GM12878 (cell line): ENCODE measurements at regions not wholly inside any gene's neighbourhood (a gene's known extent, or its start where the extent isn't known, plus 50 kb on each side); places are given as distances from the start of the nearest gene placed in this dataset.

Source experiments
- ATAC-seq: fragments of 200-7000 bp; cut with Tn5 transposase; 3 replicates; pipeline ENCODE4 v1.9.1; 2020; ENCODE audit warnings: mild to moderate bottlenecking, moderate library complexity
- BruUV-seq: library from RNA; stranded (reverse); fragments of 400-500 nt; replicated peaks from 2 replicates; lab custom pipeline; 2021; lab: Mats Ljungman, UMichigan
- CTCF ChIA-PET: fragments of 300-600 bp; sonication (Branson Sonifier 250); formaldehyde crosslinking; extraction: SDS; loops from one replicate; lab custom pipeline; 2021; ENCODE audit warnings: inconsistent platforms; lab: Yijun Ruan, JAX
- POLR2A ChIA-PET: fragments of 350-600 bp; formaldehyde crosslinking; extraction: SDS; loops from one replicate; lab custom pipeline; 2021; ENCODE audit warnings: inconsistent platforms; lab: Charles Lee
- RAD21 ChIA-PET: fragments of 300-600 bp; sonication (Branson Sonifier 250); formaldehyde crosslinking; loops from one replicate; lab custom pipeline; 2023; ENCODE audit warnings: antibody characterized with exemption; ENCODE audit not compliant: unreplicated experiment; lab: Charles Lee
- SMC1A ChIA-PET: fragments of 300-600 bp; sonication (Branson Sonifier 250); formaldehyde crosslinking; loops from one replicate; lab custom pipeline; 2023; ENCODE audit not compliant: unreplicated experiment, uncharacterized antibody; lab: Charles Lee
- DNase-seq: peaks from one replicate; pipeline ENCODE4 v3.0.0-alpha.2; 2011; ENCODE audit warnings: low read depth, low spot score
- FAIRE-seq: peaks from 3 replicates; lab custom pipeline; 2011; peaks lifted over from hg19 to GRCh38; lab: Jason Lieb, UNC
- H2AFZ ChIP-seq: 2 replicates; pipeline ENCODE4 v1.6.0; 2011; ENCODE audit warnings: low read depth, low read length, control low read depth; ENCODE audit not compliant: control insufficient read depth
- H3K27ac ChIP-seq: 2 replicates; pipeline ENCODE4 v1.5.1; 2011; ENCODE audit warnings: control low read depth; ENCODE audit not compliant: control insufficient read depth, insufficient read depth
- H3K27me3 ChIP-seq, 2 experiments: replicated peaks in 1 of 2; 2 replicates each; pipeline versions ENCODE4 v1.6.0 to v1.6.1; 2011; ENCODE audit warnings: low read length in 1 of 2; ENCODE audit not compliant: control insufficient read depth in 2 of 2, insufficient read depth in 2 of 2
- H3K36me3 ChIP-seq, 2 experiments: 2 replicates each; pipeline ENCODE4 v1.5.1; 2011; ENCODE audit warnings: low read length in 1 of 2; ENCODE audit not compliant: control insufficient read depth in 2 of 2, insufficient read depth in 2 of 2
- H3K4me1 ChIP-seq: 2 replicates; pipeline ENCODE4 v1.6.1; 2011; ENCODE audit warnings: mild to moderate bottlenecking, low read length, moderate library complexity, mixed read lengths; ENCODE audit not compliant: control insufficient read depth, insufficient read depth
- H3K4me2 ChIP-seq: 2 replicates; pipeline ENCODE4 v1.6.0; 2011; ENCODE audit warnings: control low read depth; ENCODE audit not compliant: control insufficient read depth, insufficient read depth
- H3K4me3 ChIP-seq: fragments of 200-600 bp; sonication (generic); 2 replicates; pipeline ENCODE4 v1.5.1; 2016
- H3K79me2 ChIP-seq: 2 replicates; pipeline ENCODE4 v1.6.0; 2011; ENCODE audit warnings: low read length; ENCODE audit not compliant: control insufficient read depth, insufficient read depth
- H3K9ac ChIP-seq: 2 replicates; pipeline ENCODE4 v1.8.0; 2011; ENCODE audit warnings: low read length, control low read depth, mixed read lengths; ENCODE audit not compliant: control insufficient read depth, insufficient read depth
- H3K9me3 ChIP-seq: replicated peaks from 3 replicates; pipeline ENCODE4 v1.5.1; 2011; ENCODE audit warnings: mild to moderate bottlenecking, low read length; ENCODE audit not compliant: control insufficient read depth, insufficient read depth
- H4K20me1 ChIP-seq: 2 replicates; pipeline ENCODE4 v1.6.0; 2011; ENCODE audit not compliant: control insufficient read depth, insufficient read depth
- ESRRA ChIP-seq: IDR thresholded peaks from 2 replicates; pipeline ENCODE4 v1.6.1; 2012; ENCODE audit warnings: mild to moderate bottlenecking, low read length, improper control_type of control experiment
- NFXL1 ChIP-seq: fragments of 450-650 bp; IDR thresholded peaks from 2 replicates; pipeline ENCODE4 v1.6.1; 2017; ENCODE audit warnings: antibody characterized with exemption, mild to moderate bottlenecking, borderline replicate concordance
- PML ChIP-seq: IDR thresholded peaks from 2 replicates; pipeline ENCODE4 v1.6.1; 2012; ENCODE audit warnings: low read length, inconsistent platforms
- SMC3 ChIP-seq: IDR thresholded peaks from 2 replicates; pipeline ENCODE4 v1.6.1; 2011; ENCODE audit warnings: low read length, improper control_type of control experiment, borderline replicate concordance
- WGBS: methylation state at CpG from one replicate; pipeline ENCODE4 v1.1.6; 2016; ENCODE audit warnings: low lambda C conversion rate; ENCODE audit not compliant: insufficient replicate concordance, insufficient coverage; ENCODE audit errors: missing lambda C conversion rate; 5-methylcytosine and 5-hydroxymethylcytosine counted together
- in situ Hi-C: fragments of 300-500 bp; cut with MboI; formaldehyde crosslinking; loops from 9 replicates; pipeline ENCODE4 v1.14.3; 2018; ENCODE audit warnings: mixed read lengths
- intact Hi-C: fragments of 100-400 bp; cut with micrococcal nuclease; formaldehyde crosslinking; loops from one replicate; pipeline ENCODE4 v1.14.2; 2022; ENCODE audit not compliant: unreplicated experiment
- TF ChIP-seq, protein P1 (sequence below): fragments of 150-350 bp; IDR thresholded peaks from 2 replicates; pipeline ENCODE4 v1.6.1; 2016; ENCODE audit warnings: low read depth, low read length

DNA sequence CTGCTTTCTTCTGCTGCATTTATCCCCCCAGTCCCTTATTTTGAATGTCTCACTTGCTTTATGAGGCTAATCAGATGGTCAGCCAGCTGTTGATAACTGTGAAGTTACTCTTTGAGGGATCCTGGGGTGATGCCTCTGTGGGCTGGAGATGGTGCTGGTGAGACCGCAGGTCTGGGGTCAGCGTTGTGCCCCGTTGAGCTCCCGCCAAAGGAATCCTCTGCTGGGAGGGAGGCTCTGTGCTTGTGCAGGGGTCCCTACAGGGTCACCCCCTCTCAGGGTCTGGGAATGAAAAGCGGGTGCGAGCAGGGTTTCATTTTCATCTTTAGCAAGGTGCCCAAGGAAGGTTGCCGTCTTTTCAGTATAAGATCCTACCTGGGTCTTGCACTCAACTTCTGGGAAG, 161.2 kb upstream of the RTL1 start:
- CTCF ChIA-PET = no interaction called here

More for the DNA sequence above, 161.2 kb upstream of the RTL1 start:
- Histone ChIP-seq H3K36me3 (no peaks in the 10 kb centered on the region), H3K4me3 (no peak overlapping the region), H3K9me3 (no peaks in the 10 kb centered on the region; the same call in 2 of the 3 replicates), H2AFZ (no peak overlapping the region), H3K4me1 (no peaks in the 10 kb centered on the region), H4K20me1 (no peaks in the 10 kb centered on the region), H3K79me2 (no peaks in the 10 kb centered on the region), H3K27me3 (no peaks in the 10 kb centered on the region), H3K27ac (no peak overlapping the region), H3K9ac (no peak overlapping the region), H3K4me2 (no peak overlapping the region)
- FAIRE-seq = no peak
- in situ Hi-C loops (no loop called here), intact Hi-C loops (no loop called here)
- DNase-seq = no peak
- no TSS peak for BruUV-seq
- TF ChIP-seq, protein P1, sequence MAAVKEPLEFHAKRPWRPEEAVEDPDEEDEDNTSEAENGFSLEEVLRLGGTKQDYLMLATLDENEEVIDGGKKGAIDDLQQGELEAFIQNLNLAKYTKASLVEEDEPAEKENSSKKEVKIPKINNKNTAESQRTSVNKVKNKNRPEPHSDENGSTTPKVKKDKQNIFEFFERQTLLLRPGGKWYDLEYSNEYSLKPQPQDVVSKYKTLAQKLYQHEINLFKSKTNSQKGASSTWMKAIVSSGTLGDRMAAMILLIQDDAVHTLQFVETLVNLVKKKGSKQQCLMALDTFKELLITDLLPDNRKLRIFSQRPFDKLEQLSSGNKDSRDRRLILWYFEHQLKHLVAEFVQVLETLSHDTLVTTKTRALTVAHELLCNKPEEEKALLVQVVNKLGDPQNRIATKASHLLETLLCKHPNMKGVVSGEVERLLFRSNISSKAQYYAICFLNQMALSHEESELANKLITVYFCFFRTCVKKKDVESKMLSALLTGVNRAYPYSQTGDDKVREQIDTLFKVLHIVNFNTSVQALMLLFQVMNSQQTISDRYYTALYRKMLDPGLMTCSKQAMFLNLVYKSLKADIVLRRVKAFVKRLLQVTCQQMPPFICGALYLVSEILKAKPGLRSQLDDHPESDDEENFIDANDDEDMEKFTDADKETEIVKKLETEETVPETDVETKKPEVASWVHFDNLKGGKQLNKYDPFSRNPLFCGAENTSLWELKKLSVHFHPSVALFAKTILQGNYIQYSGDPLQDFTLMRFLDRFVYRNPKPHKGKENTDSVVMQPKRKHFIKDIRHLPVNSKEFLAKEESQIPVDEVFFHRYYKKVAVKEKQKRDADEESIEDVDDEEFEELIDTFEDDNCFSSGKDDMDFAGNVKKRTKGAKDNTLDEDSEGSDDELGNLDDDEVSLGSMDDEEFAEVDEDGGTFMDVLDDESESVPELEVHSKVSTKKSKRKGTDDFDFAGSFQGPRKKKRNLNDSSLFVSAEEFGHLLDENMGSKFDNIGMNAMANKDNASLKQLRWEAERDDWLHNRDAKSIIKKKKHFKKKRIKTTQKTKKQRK = no peak
- TF ChIP-seq PML (no peak), ESRRA (no peak), SMC3 (no peak), NFXL1 (no peak)
- ChIA-PET RAD21 (no interaction called here), SMC1A (no interaction called here), POLR2A (no interaction called here)
- 77% methylated on average over 7 of the region's 7 CpGs for WGBS
- ATAC-seq = no peak
